K562 (cell line): ENCODE measurements at regions not wholly inside any gene's neighbourhood (a gene's known extent, or its start where the extent isn't known, plus 50 kb on each side); places are given as distances from the start of the nearest gene placed in this dataset.

Source experiments
- ARNT ChIP-seq, 2 experiments: fragments of 450-650 bp; IDR thresholded peaks; 2 replicates each; pipeline ENCODE4 v1.6.1; 2016; ENCODE audit warnings: mild to moderate bottlenecking in 1 of 2
- CTCF ChIP-seq, 3 experiments: IDR thresholded peaks in 2 of 3; conservative IDR thresholded peaks in 1 of 3; 2 replicates each; pipeline ENCODE4 v1.5.1; 2011 to 2012; ENCODE audit warnings: low read length in 3 of 3, mild to moderate bottlenecking in 3 of 3, control low read depth in 2 of 3, improper control_type of control experiment in 1 of 3, inconsistent platforms in 1 of 3, low read depth in 1 of 3, mixed read lengths in 1 of 3, moderate library complexity in 1 of 3; ENCODE audit not compliant: insufficient read depth in 2 of 3
- ZNF274 ChIP-seq: IDR thresholded peaks from 2 replicates; pipeline ENCODE4 v1.6.1; 2011; ENCODE audit warnings: low read depth, mild to moderate bottlenecking, low read length, moderate library complexity, borderline replicate concordance

- TF ChIP-seq ZNF274 (no peak), CTCF (IDR thresholded peaks at IDR 0.05 in 2 of 3, conservative IDR thresholded peaks at IDR 0.05 in 1 of 3; ENCODE audit: insufficient read depth in 2 of 3, low read depth in 1 of 3, low read length in 3 of 3) (no peak), ARNT (IDR thresholded peaks at IDR 0.05) (no peak)
Measured at GRCh38 chr13:111965466-111966214, 101.3 kb upstream of the SOX1 start.
